ELF-1 (cell line): ENCODE measurements at regions not wholly inside any gene's neighbourhood (a gene's known extent, or its start where the extent isn't known, plus 50 kb on each side); places are given as distances from the start of the nearest gene placed in this dataset.
"Not testable (repeated sequence)": the region's sequence is repeated elsewhere in the genome, so short reads cannot be mapped to it uniquely, and the experiment has no call there.

Experiments
- DNase-seq: peaks from one replicate; pipeline ENCODE4 v3.0.0-alpha.2; 2016; ENCODE audit warnings: low read depth, low spot score

GRCh38 chr2:64914735-64915509 lies 74.3 kb upstream of the SLC1A4 start:
- DNase-seq: no peak

- no peak for DNase-seq
These were observed 73.7 kb upstream of the SLC1A4 start for GRCh38 chr2:64915510-64915900.

- DNase-seq: peak; percentile 20
These were observed 70.8 kb upstream of the SLC1A4 start for GRCh38 chr2:64918220-64918886.

- no peak for DNase-seq
These were observed 69.9 kb upstream of the SLC1A4 start for GRCh38 chr2:64919261-64919660.

GRCh38 chr2:64922482-64923384 lies 66.5 kb upstream of the SLC1A4 start:
- no peak for DNase-seq

- no peak for DNase-seq
These were observed 65.9 kb upstream of the SLC1A4 start for GRCh38 chr2:64923385-64923710.

- no peak for DNase-seq
These were observed 64.8 kb upstream of the SLC1A4 start for GRCh38 chr2:64924170-64924934.

- not testable (repeated sequence) for DNase-seq
These were observed 63.1 kb upstream of the SLC1A4 start for GRCh38 chr2:64925930-64926722.

- DNase-seq: no peak
These were observed 60.4 kb upstream of the SLC1A4 start for GRCh38 chr2:64928813-64929212.

- DNase-seq: no peak
These were observed 59.9 kb upstream of the SLC1A4 start for GRCh38 chr2:64929333-64929732.

GRCh38 chr2:64930258-64930671 lies 58.9 kb upstream of the SLC1A4 start:
- DNase-seq: no peak

- DNase-seq: no peak
These were observed 57.7 kb upstream of the SLC1A4 start for GRCh38 chr2:64931246-64932115.

- DNase-seq: no peak
These were observed 57.2 kb upstream of the SLC1A4 start for GRCh38 chr2:64932116-64932370.

- no peak for DNase-seq
These were observed 56.6 kb upstream of the SLC1A4 start for GRCh38 chr2:64932371-64933216.

GRCh38 chr2:64934530-64934929 lies 54.7 kb upstream of the SLC1A4 start:
- DNase-seq: no peak

- no peak for DNase-seq
These were observed 52.4 kb upstream of the SLC1A4 start for GRCh38 chr2:64936809-64937208.

GRCh38 chr2:64937314-64937686 lies 51.9 kb upstream of the SLC1A4 start:
- not testable (repeated sequence) for DNase-seq

- no peak for DNase-seq
These were observed 51.3 kb upstream of the SLC1A4 start for GRCh38 chr2:64937687-64938491.
